Fibroblast of peridontal ligament (primary cell): ENCODE measurements at regions not wholly inside any gene's neighbourhood (a gene's known extent, or its start where the extent isn't known, plus 50 kb on each side); places are given as distances from the start of the nearest gene placed in this dataset.
"Not testable (repeated sequence)": the region's sequence is repeated elsewhere in the genome, so short reads cannot be mapped to it uniquely, and the experiment has no call there.

ENCODE experiments used
- DNase-seq: peaks from one replicate; pipeline ENCODE4 v3.0.0-alpha.2; 2010; ENCODE audit errors: extremely low read depth

DNA sequence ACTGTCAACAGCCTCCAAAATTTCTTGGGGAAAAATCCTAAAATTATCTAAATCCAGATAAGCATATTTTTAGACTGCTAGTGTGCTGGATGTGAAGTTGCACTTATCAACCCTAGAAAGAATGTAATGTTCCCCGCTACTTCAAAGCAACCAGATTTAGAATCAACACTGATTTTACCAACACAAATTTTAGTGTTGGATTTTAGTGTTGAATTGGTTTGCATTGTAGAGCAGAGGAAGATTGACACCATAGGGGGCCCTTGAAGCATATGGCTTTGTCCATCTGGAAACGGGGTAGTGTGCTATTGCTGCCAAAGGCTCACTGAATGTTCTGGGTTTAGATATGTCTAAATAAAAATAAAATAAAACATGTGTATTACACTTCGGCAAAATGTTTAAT is 126.3 kb upstream of the EMCN start:
- DNase-seq, result no peak

DNA sequence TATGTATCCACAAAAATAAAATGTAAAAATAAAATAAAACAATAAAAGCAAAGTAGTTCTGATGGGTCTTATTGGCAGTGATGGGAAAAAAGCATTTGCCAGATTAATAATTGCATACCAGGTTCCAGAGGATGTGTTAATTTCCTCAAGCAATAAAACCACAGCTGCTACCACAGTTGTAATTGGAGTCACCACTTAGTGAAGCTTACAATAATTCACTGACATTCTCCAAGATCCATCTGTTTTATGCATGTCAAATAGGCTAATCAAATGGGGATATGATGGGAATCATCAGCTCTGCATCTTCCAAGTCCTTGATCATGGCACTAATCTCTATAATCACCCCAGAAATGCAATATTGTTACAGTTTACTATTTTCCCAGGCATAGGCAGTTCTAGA is 123.5 kb upstream of the EMCN start:
- no peak for DNase-seq

DNA sequence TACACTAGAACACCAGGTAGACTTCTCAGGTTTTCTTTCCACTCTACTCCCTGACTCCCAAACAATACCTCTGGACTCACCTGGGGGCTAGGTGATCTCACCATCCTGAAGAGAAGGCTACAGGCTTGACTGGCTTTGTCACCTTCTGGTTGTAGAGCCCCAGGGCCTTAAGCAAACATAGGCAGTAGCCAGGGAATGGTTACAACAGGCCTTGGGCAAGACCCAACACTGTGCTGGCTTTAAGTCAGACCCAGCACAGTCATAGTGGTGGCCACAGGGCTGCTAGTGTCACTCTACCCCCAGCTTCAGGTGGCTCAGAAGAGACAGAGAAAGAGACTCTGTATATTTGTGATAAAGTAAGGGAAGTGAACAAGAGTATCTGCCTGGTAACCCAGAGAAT is 118.1 kb upstream of the EMCN start:
- no peak for DNase-seq

DNA sequence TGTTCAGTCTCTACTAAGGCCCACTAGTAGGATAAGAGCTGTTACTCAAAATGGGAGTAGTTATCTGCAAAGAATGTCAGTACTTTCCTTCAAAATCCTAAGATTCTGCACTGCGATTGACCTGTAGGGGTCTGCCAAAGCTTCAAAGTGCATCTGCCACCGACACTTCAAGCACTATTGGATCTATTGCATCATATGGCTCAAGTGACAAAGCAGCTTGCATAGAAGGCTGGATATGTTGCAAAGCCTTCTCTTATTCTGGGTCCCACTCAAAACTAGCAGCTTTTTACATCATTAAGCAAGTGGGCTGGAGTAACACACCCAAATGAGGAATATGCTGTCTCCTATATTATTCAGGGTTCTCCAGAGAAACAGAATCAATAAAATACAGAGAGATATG is 115.4 kb upstream of the EMCN start:
- no peak for DNase-seq

DNA sequence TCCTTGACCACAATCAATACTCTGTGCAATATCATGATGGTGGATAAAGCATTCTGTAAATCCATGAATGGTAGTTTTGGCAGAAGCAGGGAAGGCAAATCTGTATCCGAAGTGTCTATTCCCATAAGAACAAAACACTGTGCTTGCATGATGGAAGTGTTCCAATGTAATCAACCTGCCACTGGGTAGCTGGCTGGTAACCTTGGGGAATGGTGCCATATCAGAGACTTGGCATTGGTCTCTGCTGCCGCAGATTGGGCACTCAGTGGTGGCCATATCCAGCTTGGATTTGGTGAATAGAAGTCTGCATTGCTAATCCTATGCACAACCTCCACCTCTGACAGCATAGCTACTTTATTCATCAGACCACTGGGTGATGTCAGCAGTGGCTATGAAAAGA is 114.3 kb upstream of the EMCN start:
- no peak for DNase-seq

DNA sequence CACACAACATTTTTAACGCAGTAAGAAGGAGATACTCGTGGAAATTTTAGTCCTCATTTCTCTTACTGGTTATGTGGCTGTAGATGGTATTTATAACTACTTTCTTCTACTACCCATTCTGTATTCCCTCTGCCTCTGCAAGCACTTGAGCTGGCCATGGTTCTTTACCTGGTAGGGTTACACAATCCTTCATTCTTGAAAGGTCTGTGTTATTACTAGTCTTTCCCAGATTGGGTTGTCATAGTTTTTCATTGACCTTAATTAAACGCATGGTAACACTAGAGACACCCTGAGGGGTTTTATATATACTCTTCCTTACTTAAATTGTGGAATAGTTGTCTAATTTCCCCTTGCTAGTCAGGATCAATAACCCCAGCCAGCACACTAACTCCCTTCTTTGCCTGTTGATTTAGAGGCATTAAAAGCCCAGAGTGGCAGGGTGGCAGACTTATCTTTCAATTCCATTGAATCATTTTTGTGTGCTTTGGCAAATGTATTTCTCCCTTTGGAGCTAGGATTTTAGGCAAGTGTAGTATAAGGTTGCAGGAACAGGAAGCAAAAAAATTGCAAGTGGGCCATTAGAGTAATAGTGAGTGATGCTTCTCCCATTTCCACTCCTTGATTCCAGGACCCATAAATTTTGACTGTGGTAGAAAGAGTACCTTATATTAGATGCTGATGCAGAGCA is 113.6 kb upstream of the EMCN start:
- no peak for DNase-seq

DNA sequence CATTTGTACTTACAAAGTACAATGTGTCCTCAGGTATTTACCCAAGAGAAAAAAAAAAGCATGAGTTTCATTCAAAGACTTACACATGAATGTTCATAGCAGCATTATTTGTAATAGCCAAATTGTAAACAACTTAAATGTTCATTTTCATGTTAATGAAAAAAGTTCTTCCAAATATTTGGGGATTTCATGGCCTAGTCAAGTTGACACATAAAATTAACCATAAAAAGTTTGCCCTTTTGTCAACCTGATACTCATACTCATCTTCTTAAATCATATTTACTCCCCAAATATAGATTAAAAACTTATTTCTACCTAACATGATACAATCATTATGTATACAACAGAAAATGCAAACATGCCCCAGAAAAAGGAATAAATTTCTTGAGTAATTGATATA is 112.5 kb upstream of the EMCN start:
- no peak for DNase-seq

DNA sequence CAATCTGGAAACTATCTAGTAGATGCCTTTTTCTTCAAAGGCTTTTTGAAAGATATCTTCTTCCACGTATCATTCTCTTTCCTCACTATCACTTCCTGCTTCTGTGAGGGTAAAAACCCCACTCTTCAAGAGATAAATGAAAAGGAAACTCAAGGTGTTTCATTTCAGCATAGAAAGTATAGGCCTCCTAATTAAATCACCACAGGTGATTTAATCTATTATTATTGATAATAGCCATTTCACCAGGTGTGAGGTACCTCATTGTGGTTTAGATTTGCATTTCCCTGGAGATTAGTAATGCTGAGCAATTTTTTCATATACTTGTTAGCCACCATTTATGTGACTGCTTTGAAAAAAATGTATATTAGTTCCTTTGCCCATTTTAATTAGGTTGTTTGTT is 92.0 kb upstream of the EMCN start:
- no peak for DNase-seq

DNA sequence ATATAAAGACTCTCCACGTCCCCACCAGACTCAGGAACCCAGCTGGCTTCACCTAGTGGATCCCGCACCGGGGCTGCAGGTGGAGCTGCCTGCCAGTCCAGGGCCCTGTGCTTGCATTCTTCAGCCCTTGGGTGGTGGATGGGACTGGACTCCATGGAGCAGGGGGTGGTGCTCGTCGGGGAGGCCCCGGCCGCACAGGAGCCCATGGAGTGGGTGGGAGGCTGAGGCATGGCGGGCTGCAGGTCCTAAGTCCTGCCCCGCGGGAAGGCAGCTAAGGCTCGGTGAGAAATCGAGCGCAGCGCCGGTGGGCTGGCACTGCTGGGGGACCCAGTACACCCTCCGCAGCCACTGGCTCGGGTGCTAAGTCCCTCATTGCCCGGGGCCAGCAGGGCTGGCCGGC is 90.8 kb upstream of the EMCN start:
- DNase-seq, result not testable (repeated sequence)

DNA sequence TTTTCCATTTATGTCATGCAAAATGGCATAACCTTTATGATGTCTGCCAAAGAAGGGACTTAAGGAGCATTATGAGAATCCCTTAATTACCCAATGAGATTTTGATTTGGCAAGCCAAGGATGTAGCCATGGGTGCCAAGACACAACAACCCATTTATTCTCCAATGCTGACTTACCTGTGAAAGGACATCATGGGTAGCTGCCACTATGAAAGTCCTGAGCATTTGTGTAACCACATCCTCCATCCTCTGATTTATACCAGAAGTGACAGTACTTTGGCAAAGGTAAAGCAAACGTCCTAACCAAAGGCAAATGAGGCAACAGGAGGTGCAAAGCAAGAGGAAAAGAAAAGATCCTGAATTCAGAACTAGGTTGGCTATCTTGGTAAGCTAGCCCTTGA is 87.3 kb upstream of the EMCN start:
- DNase-seq, result no peak

DNA sequence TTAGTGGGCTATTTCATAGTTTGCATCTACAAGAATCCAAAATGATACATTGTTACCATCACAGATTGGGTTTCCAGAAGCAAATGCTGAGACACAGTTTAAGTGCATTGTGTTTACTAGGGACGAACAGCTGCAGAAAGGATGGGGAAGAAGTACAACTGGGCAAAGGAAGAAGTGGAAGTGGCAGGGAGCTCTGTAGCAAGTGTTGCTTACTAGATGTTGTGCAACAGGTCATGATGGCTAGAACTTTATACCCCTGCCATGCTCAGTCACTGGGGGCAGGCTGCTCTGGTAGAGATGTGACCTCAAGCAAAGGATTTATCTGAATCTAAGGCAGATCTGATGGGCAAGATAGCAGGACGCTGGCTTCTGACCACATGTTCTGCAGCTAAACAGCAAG is 76.1 kb upstream of the EMCN start:
- DNase-seq, result no peak

DNA sequence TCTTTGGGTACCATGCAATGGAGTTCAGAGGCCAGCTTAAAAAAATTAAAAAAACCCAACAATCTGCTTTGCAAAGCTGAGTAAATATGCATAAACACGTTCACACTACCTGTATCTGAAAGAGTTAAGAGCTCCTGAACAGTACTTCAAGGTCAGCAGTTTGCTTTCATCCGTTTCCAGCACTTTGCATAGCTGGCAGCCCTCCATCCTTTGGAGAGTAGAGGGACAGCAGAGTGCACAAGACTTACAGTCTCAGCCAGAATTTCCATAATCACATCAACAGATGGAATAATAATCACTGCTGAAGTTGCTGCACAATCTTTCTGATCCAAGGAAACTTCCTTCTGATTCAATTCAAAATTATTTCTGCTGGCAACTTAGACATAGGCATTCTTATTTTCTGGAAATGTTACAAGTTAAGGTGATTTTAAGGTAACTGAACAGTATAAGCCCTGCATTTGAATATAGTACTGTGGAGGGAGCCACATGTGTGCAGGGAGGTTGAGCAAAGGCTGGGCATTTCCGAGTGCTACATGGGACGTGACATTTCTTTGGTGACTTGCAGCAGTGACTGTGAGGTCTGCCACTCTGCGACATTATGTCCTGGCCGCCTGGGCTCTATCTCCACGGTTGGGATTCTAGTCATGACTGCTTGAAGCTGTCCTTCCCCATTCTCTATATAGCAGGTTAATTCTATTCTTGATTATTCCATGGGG is 73.5 kb upstream of the EMCN start:
- DNase-seq, result no peak

DNA sequence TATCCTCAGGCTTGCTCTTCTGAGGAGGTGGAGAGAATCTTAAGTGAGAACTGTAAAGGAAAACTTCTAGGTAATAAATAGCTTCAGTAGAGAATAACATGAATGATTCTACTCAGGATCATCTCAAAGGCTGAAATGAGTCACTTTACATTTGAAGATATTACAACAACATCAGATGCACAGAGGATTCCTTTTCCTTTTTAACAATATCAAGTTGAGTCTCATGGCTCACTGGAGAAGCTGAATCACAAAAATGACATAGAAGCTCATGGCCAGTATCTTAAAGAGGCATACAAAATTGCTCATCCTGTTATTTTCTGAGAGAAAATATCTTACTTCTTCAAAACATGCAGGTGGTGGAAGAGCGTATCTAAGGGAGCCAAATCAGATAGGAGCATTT is 72.5 kb upstream of the EMCN start:
- DNase-seq, result no peak

DNA sequence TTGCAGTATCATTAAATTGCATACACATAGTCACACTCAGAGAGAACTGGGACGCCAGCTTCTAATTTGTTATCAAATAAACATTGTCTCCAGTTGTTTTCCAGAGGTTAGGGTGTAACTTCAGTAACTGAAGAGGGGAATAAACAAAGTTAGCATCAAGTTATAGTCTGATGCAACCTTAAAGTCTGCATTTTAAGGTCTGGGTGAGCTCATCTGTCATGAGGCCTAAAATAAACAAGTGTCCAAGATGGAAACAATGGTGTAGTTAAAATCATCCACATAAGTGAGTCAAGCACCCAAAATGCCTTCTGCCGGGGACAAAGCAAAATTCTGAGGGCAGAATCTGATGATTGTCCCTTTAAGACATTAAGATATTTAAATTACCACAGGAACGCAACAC is 70.3 kb upstream of the EMCN start:
- peak; percentile 29 for DNase-seq

DNA sequence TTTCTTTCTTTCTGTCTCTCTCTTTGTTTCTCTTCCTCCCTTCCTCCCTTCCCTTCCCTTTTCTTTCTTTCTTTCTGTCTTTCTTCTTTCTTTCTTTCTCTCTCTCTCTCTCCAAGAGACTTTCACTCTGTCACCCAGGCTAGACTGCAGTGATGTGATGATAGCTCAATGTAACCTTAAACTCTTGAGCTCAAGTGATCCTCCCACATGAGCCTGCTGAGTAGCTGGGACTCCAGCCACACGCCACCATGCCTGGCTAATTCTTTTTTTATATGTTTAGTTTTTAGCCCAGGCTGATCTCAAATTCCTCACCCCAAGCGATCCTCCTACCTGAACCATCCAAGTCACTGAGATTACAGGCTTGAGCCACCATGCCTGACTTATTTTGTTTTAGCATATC is 64.3 kb upstream of the EMCN start:
- DNase-seq, result no peak

DNA sequence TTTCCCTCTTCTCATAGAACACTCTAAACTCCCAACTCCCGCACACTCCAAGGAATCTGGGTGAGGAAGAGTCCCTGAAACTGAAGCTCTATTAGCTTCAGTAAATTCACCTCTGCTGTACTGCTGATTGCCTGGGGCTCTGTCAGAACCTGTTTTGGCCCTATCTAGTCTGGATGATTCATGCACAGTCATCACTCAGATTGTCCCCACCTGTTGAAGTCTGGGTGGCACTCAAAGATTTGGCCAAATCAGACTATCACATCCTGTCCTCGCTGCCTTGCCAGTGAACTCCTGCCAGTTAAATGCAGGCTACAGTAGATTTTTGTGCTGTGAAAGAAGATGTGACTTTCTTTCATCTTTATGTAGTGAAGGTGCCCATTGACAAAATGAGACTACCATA is 63.5 kb upstream of the EMCN start:
- no peak for DNase-seq

DNA sequence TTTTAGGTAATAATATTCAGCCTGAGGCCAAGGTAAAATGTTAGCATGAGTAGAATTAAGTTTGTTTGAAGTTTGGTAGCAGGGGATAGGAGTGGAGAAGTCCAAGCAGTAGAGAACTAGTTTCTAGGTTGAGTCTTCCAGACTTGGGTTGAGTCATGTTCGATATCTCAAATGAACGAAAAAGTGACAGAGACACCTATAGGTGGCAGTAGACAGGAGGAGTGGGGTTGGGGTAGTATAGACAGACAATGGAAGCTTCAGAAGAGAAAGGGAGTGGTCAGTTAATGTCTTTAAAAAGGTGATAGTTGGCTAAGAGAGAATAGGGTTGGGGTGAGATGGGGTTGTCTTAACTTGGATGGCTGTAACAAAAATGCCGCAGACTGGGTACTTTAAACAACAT is 58.7 kb upstream of the EMCN start:
- DNase-seq, result no peak

DNA sequence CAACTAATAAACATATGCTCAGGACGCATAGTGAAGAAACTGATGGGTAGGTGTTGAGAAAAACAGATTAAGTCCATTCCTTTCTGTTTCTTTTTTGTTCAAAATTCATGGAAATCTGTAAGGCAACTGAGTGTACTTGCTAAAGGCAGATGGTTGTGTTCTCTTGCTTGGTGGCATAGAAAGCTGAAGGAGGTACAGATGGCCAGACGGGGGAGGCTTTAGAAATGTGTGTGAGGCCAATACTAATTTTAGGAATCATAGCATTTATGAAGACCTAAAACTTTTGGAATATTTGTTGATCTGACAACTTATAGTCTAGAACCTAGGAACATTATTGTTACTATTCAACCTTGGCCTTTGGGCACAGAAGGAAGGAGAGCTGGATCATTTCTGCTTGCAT is 56.8 kb upstream of the EMCN start:
- no peak for DNase-seq

DNA sequence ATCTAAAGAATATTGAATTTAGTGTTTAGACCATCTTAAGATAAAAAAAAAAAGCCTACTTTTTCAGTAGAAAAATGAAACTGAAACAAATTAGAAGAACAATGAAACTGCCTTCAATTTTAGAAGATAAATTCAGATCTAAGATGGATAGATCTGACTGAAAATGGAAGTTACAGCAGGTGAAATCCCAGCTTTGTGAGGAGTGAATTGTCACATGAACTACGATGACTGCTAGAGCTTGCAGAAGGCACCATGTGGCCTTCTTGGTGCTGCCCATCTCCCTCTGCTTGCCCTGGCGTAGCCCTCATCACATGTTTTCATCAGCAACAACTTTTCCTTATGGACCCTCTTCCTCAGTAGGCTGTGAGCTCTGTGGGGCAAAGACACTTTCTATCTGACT is 51.4 kb upstream of the EMCN start:
- DNase-seq, result no peak
